ENCODE measurements at regions not wholly inside any gene's neighbourhood (a gene's known extent, or its start where the extent isn't known, plus 50 kb on each side); places are given as distances from the start of the nearest gene placed in this dataset.

GRCh38 chr18:54769526-54770464, 58.5 kb upstream of the RAB27B start:
- in situ Hi-C loops (cut with HindIII; ENCODE audit: low pct_unique_long_range_greater_than_20kb, low sequenced_read_pairs), result no loop called here
- Histone ChIP-seq H3K4me3 (ENCODE audit: low read depth in 2 of 2, low read length in 2 of 2) (no peak overlapping the region), H3K4me1 (ENCODE audit: control insufficient read depth, insufficient read depth, low read length) (no peaks in the 10 kb centered on the region), H3K9me3 (ENCODE audit: control insufficient read depth, insufficient read depth, low read depth, low read length) (no peaks in the 10 kb centered on the region), H3K27ac (ENCODE audit: low read length) (no peak overlapping the region), H3K36me3 (ENCODE audit: control insufficient read depth, insufficient read depth, low read length) (no peaks in the 10 kb centered on the region), H3K27me3 (ENCODE audit: control insufficient read depth, insufficient read depth, low read length) (no peaks in the 10 kb centered on the region)
- intact Hi-C loops (cut with micrococcal nuclease; ENCODE audit: unreplicated experiment), result no loop called here
- no TSS peak for BruUV-seq (replicated peaks)
- TF ChIP-seq, protein P1, sequence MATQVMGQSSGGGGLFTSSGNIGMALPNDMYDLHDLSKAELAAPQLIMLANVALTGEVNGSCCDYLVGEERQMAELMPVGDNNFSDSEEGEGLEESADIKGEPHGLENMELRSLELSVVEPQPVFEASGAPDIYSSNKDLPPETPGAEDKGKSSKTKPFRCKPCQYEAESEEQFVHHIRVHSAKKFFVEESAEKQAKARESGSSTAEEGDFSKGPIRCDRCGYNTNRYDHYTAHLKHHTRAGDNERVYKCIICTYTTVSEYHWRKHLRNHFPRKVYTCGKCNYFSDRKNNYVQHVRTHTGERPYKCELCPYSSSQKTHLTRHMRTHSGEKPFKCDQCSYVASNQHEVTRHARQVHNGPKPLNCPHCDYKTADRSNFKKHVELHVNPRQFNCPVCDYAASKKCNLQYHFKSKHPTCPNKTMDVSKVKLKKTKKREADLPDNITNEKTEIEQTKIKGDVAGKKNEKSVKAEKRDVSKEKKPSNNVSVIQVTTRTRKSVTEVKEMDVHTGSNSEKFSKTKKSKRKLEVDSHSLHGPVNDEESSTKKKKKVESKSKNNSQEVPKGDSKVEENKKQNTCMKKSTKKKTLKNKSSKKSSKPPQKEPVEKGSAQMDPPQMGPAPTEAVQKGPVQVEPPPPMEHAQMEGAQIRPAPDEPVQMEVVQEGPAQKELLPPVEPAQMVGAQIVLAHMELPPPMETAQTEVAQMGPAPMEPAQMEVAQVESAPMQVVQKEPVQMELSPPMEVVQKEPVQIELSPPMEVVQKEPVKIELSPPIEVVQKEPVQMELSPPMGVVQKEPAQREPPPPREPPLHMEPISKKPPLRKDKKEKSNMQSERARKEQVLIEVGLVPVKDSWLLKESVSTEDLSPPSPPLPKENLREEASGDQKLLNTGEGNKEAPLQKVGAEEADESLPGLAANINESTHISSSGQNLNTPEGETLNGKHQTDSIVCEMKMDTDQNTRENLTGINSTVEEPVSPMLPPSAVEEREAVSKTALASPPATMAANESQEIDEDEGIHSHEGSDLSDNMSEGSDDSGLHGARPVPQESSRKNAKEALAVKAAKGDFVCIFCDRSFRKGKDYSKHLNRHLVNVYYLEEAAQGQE (IDR thresholded peaks at IDR 0.05; ENCODE audit: insufficient read depth in 1 of 2, low read depth in 2 of 2, low read length in 1 of 2), result no peak
- ATAC-seq, result no peak
- POLR2A ChIA-PET, result interaction anchor here (0.6 kb wide), 1 partner anchor 212 kb away, joined by 5 read pairs; no protein-coding TSS in a partner anchor
- DNase-seq (ENCODE audit: low read depth, low spot score), result no peak
- CTCF ChIA-PET, result no interaction called here

GRCh38 chr18:54772056-54772455, 56.2 kb upstream of the RAB27B start:
- no peaks in the 10 kb centered on the region for H3K9me3 ChIP-seq (ENCODE audit: control insufficient read depth, insufficient read depth, low read depth, low read length)
- ATAC-seq, result no peak
- in situ Hi-C loops (cut with HindIII; ENCODE audit: low pct_unique_long_range_greater_than_20kb, low sequenced_read_pairs) (no loop called here), intact Hi-C loops (cut with micrococcal nuclease; ENCODE audit: unreplicated experiment) (no loop called here)
- H3K36me3 ChIP-seq (ENCODE audit: control insufficient read depth, insufficient read depth, low read length), result no peaks in the 10 kb centered on the region
- DNase-seq (ENCODE audit: low read depth, low spot score), result no peak
- H3K27me3 ChIP-seq (ENCODE audit: control insufficient read depth, insufficient read depth, low read length), result no peaks in the 10 kb centered on the region
- no TSS peak for BruUV-seq (replicated peaks)
- H3K4me3 ChIP-seq (ENCODE audit: low read depth in 2 of 2, low read length in 2 of 2), result no peak overlapping the region
- ChIA-PET CTCF (no interaction called here), POLR2A (no interaction called here)
- TF ChIP-seq TCF7L2 (IDR thresholded peaks at IDR 0.05; ENCODE audit: low read depth, low read length) (no peak), SIN3A (IDR thresholded peaks at IDR 0.05; ENCODE audit: borderline replicate concordance, insufficient read depth, low read depth, low read length) (no peak), POLR2AphosphoS5 (IDR thresholded peaks at IDR 0.05; ENCODE audit: low read depth, low read length) (no peak), CTCF (IDR thresholded peaks at IDR 0.05) (no peak)
- TF ChIP-seq, protein P1 (IDR thresholded peaks at IDR 0.05; ENCODE audit: insufficient read depth in 1 of 2, low read depth in 2 of 2, low read length in 1 of 2), result no peak
- peaks cover 9% of the 10 kb centered on the region for H3K4me1 ChIP-seq (ENCODE audit: control insufficient read depth, insufficient read depth, low read length)
- no peak overlapping the region for H3K27ac ChIP-seq (ENCODE audit: low read length)
